CD14-positive monocyte (primary cell): ENCODE measurements at regions not wholly inside any gene's neighbourhood (a gene's known extent, or its start where the extent isn't known, plus 50 kb on each side); places are given as distances from the start of the nearest gene placed in this dataset.

Experiments used
- DNase-seq, 3 donors: peaks; one replicate each; pipeline ENCODE4 v3.0.0-alpha.2; 2011 to 2022
- H2AFZ ChIP-seq: 2 replicates; pipeline ENCODE4 v1.6.0; 2012; ENCODE audit warnings: mild to moderate bottlenecking, low read depth, low read length, inconsistent platforms; ENCODE audit not compliant: insufficient read depth, poor library complexity, severe bottlenecking
- H3K27ac ChIP-seq, 2 donors: 1 replicate in 1 of 2; 2 replicates in 1 of 2; pipeline ENCODE4 v1.5.1; 2012 to 2013; ENCODE audit warnings: low read length in 2 of 2, control low read depth in 1 of 2, inconsistent platforms in 1 of 2, low read depth in 1 of 2, mild to moderate bottlenecking in 1 of 2
- H3K27me3 ChIP-seq, 2 donors: one replicate each; pipeline versions ENCODE4 v1.6.0 to v1.6.1; 2011 to 2013; ENCODE audit warnings: low read length in 2 of 2; ENCODE audit not compliant: control insufficient read depth in 2 of 2, insufficient read depth in 2 of 2
- H3K36me3 ChIP-seq, 2 donors: replicated peaks in 1 of 2; 1 replicate in 1 of 2; 2 replicates in 1 of 2; pipeline versions ENCODE4 v1.5.1 to v1.6.1; 2012 to 2013; ENCODE audit warnings: low read length in 2 of 2, control low read depth in 1 of 2, inconsistent platforms in 1 of 2, mild to moderate bottlenecking in 1 of 2; ENCODE audit not compliant: insufficient read depth in 2 of 2, control insufficient read depth in 1 of 2
- H3K4me1 ChIP-seq, 2 donors: 1 replicate in 1 of 2; 2 replicates in 1 of 2; pipeline versions ENCODE4 v1.5.1 to v1.6.1; 2012 to 2013; ENCODE audit warnings: low read length in 2 of 2, control low read depth in 1 of 2, inconsistent platforms in 1 of 2, mild to moderate bottlenecking in 1 of 2, moderate library complexity in 1 of 2; ENCODE audit not compliant: insufficient read depth in 2 of 2, control insufficient read depth in 1 of 2
- H3K4me2 ChIP-seq: replicated peaks from 2 replicates; pipeline ENCODE3; 2012; ENCODE audit warnings: low read length, moderate library complexity, mild to moderate bottlenecking; ENCODE audit not compliant: poor library complexity, severe bottlenecking; ENCODE audit errors: extremely low read depth
- H3K4me3 ChIP-seq, 3 experiments: fragments of 200-600 bp in 1 of 3; sonication (generic) in 1 of 3; replicated peaks in 1 of 3; 1 replicate in 2 of 3; 2 replicates in 1 of 3; pipeline ENCODE4 v1.5.1; 2011 to 2013; ENCODE audit warnings: low read length in 3 of 3, mild to moderate bottlenecking in 3 of 3, control low read depth in 2 of 3, low read depth in 2 of 3, inconsistent platforms in 1 of 3, moderate library complexity in 1 of 3
- H3K79me2 ChIP-seq: 2 replicates; pipeline ENCODE4 v1.6.0; 2012; ENCODE audit warnings: mild to moderate bottlenecking, control low read depth, inconsistent platforms, low read length, moderate library complexity; ENCODE audit not compliant: insufficient read depth
- H3K9ac ChIP-seq: 2 replicates; pipeline ENCODE4 v1.6.0; 2017; ENCODE audit warnings: low read length, mild to moderate bottlenecking; ENCODE audit not compliant: insufficient read depth, poor library complexity, severe bottlenecking
- H3K9me3 ChIP-seq, 2 donors: replicated peaks in 1 of 2; 1 replicate in 1 of 2; 2 replicates in 1 of 2; pipeline versions ENCODE4 v1.5.1 to v1.6.1; 2012 to 2013; ENCODE audit warnings: low read length in 2 of 2, control low read depth in 1 of 2; ENCODE audit not compliant: control insufficient read depth in 1 of 2, insufficient read depth in 1 of 2
- H4K20me1 ChIP-seq: 2 replicates; pipeline ENCODE4 v1.6.0; 2012; ENCODE audit warnings: mild to moderate bottlenecking, low read length, control low read depth, moderate library complexity; ENCODE audit not compliant: insufficient read depth
- H3K27ac Mint-ChIP-seq, 7 donors: one replicate each; pipeline ENCODE4 v1.8.0; 2020; ENCODE audit warnings: mild to moderate bottlenecking in 7 of 7, mixed read lengths in 7 of 7, moderate library complexity in 6 of 7, inconsistent platforms in 2 of 7
- H3K27me3 Mint-ChIP-seq, 3 donors: one replicate each; pipeline ENCODE4 v1.8.0; 2021 to 2022; ENCODE audit warnings: low read depth in 3 of 3, mild to moderate bottlenecking in 3 of 3, mixed read lengths in 3 of 3, moderate library complexity in 3 of 3, inconsistent platforms in 1 of 3
- H3K36me3 Mint-ChIP-seq, 2 donors: one replicate each; pipeline ENCODE4 v1.8.0; 2020; ENCODE audit warnings: mixed read lengths in 2 of 2, inconsistent platforms in 1 of 2, mild to moderate bottlenecking in 1 of 2
- H3K4me1 Mint-ChIP-seq: one replicate; pipeline ENCODE4 v1.8.0; 2020; ENCODE audit warnings: mild to moderate bottlenecking, mixed read lengths
- H3K4me3 Mint-ChIP-seq, 2 donors: one replicate each; pipeline ENCODE4 v1.8.0; 2020; ENCODE audit warnings: mild to moderate bottlenecking in 2 of 2, mixed read lengths in 2 of 2, moderate library complexity in 1 of 2
- H3K9me3 Mint-ChIP-seq, 7 donors: one replicate each; pipeline ENCODE4 v1.8.0; 2020 to 2022; ENCODE audit warnings: mixed read lengths in 7 of 7, mild to moderate bottlenecking in 6 of 7, moderate library complexity in 6 of 7, inconsistent platforms in 2 of 7
- WGBS: methylation state at CpG from one replicate; pipeline ENCODE4 v1.1.5; 2013; ENCODE audit warnings: missing lambda C conversion rate; ENCODE audit not compliant: insufficient coverage; 5-methylcytosine and 5-hydroxymethylcytosine counted together
- intact Hi-C, 2 donors: fragments of 100-400 bp; cut with micrococcal nuclease; formaldehyde crosslinking; loops; one replicate each; pipeline versions ENCODE4 v1.15.0 to v1.15.1; 2023
- TF ChIP-seq, protein P1 (sequence below): fragments of 200-600 bp; IDR thresholded peaks from one replicate; pipeline ENCODE4 v1.8.0; 2022; ENCODE audit warnings: antibody characterized with exemption, mild to moderate bottlenecking

DNA sequence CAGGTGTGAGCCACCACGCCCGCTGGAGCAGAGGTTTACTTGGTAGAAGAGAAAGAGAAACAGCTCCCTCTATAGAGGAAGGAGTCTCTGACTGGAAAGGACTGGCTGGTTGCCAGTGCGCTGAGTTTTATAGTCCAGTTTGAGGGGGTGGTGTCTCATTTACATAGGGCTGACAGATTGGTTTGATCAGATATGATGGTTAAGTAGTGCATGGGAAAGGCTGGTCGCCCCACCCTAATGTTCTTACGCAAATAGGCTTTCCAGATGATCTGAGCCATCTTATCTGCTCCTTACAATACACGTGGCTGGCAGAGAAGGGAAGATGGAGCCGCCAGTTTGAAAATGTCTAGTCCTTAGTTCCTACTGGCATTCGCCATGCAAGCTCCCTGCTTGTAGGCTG, 439.5 kb downstream of the NAF1 start:
- no peak overlapping the region for H3K4me3 Mint-ChIP-seq

DNA sequence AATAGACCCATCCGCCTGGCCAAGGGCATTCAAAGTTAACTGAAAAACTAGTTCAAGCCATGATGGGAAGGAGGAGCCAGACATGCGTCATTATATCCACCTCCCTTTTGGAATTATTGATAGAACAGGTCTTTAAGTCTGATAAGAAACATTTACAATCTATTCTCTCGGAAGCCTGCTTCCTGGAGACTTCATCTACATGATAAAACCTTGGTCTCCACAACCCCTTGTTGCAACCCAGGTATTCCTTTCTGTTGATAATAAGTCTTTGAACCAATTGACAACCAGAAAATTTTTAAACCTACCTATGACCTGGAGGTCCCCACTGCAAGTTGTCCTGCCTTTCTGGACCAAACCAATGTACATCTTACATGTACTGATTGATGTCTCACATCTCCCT, 451.3 kb downstream of the NAF1 start:
- no peaks in the 10 kb centered on the region for H3K36me3 ChIP-seq
- Mint-ChIP-seq H3K36me3 (no peaks in the 10 kb centered on the region), H3K27ac (no peak overlapping the region), H3K4me3 (no peak overlapping the region), H3K9me3 (peaks cover 5 to 18% (median 13%) of the 10 kb centered on the region in 7 donors), H3K27me3 (peaks cover 0 to 2% (median 0%) of the 10 kb centered on the region in 3 donors), H3K4me1 (no peaks in the 10 kb centered on the region)
- no peak overlapping the region for H2AFZ ChIP-seq
- H3K9me3 ChIP-seq = no peaks in the 10 kb centered on the region
- TF ChIP-seq, protein P1, sequence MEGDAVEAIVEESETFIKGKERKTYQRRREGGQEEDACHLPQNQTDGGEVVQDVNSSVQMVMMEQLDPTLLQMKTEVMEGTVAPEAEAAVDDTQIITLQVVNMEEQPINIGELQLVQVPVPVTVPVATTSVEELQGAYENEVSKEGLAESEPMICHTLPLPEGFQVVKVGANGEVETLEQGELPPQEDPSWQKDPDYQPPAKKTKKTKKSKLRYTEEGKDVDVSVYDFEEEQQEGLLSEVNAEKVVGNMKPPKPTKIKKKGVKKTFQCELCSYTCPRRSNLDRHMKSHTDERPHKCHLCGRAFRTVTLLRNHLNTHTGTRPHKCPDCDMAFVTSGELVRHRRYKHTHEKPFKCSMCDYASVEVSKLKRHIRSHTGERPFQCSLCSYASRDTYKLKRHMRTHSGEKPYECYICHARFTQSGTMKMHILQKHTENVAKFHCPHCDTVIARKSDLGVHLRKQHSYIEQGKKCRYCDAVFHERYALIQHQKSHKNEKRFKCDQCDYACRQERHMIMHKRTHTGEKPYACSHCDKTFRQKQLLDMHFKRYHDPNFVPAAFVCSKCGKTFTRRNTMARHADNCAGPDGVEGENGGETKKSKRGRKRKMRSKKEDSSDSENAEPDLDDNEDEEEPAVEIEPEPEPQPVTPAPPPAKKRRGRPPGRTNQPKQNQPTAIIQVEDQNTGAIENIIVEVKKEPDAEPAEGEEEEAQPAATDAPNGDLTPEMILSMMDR = no peak
- no peak overlapping the region for H3K27ac ChIP-seq
- no CpG with 5 or more reads among the region's 3 CpGs for WGBS
- H4K20me1 ChIP-seq = no peaks in the 10 kb centered on the region
- no peak for DNase-seq
- H3K4me2 ChIP-seq = no peak overlapping the region
- no peaks in the 10 kb centered on the region for H3K4me1 ChIP-seq
- no peak overlapping the region for H3K9ac ChIP-seq
- no peak overlapping the region for H3K4me3 ChIP-seq
- H3K27me3 ChIP-seq = no peaks in the 10 kb centered on the region
- intact Hi-C loops = no loop called here
- no peaks in the 10 kb centered on the region for H3K79me2 ChIP-seq

More for the DNA sequence above, 439.5 kb downstream of the NAF1 start:
- TF ChIP-seq, protein P1 = no peak
- no peak for DNase-seq
- Mint-ChIP-seq H3K9me3 (peaks cover 0 to 8% (median 0%) of the 10 kb centered on the region in 7 donors), H3K36me3 (no peaks in the 10 kb centered on the region), H3K27me3 (no peaks in the 10 kb centered on the region), H3K27ac (no peak overlapping the region), H3K4me1 (no peaks in the 10 kb centered on the region)
- H3K27me3 ChIP-seq = no peaks in the 10 kb centered on the region
- H3K27ac ChIP-seq = no peak overlapping the region
- H3K4me3 ChIP-seq = no peak overlapping the region
- H3K9me3 ChIP-seq = peaks cover 4% of the 10 kb centered on the region in 2 donors
- intact Hi-C loops = no loop called here
- H4K20me1 ChIP-seq = no peaks in the 10 kb centered on the region
- WGBS = 93% methylated on average over 3 of the region's 8 CpGs
- H2AFZ ChIP-seq = no peak overlapping the region
- no peaks in the 10 kb centered on the region for H3K36me3 ChIP-seq
- no peaks in the 10 kb centered on the region for H3K4me1 ChIP-seq
- H3K79me2 ChIP-seq = no peaks in the 10 kb centered on the region
- H3K4me2 ChIP-seq = no peak overlapping the region
- H3K9ac ChIP-seq = no peak overlapping the region
